Bronchial epithelial cell (primary cell): ENCODE measurements at regions not wholly inside any gene's neighbourhood (a gene's known extent, or its start where the extent isn't known, plus 50 kb on each side); places are given as distances from the start of the nearest gene placed in this dataset.

Experiments
- DNase-seq: peaks from one replicate; pipeline ENCODE4 v3.0.0-alpha.2; 2010; ENCODE audit warnings: low read depth
- FAIRE-seq: peaks from 2 replicates; lab custom pipeline; 2011; peaks lifted over from hg19 to GRCh38; lab: Jason Lieb, UNC
- H3K27me3 ChIP-seq: 2 replicates; pipeline ENCODE4 v1.5.1; 2011; ENCODE audit warnings: low read length; ENCODE audit not compliant: control insufficient read depth, insufficient read depth
- H3K36me3 ChIP-seq: 2 replicates; pipeline ENCODE4 v1.5.1; 2011; ENCODE audit warnings: low read length; ENCODE audit not compliant: control insufficient read depth, insufficient read depth
- H3K4me3 ChIP-seq: 2 replicates; pipeline ENCODE4 v1.5.1; 2011; ENCODE audit warnings: mild to moderate bottlenecking, low read depth, low read length, control low read depth
- CTCF ChIP-seq: IDR thresholded peaks from 2 replicates; pipeline ENCODE4 v1.5.1; 2011; ENCODE audit warnings: mild to moderate bottlenecking, moderate library complexity, low read length, control low read depth, inconsistent platforms; ENCODE audit not compliant: insufficient read depth, severe bottlenecking

DNA sequence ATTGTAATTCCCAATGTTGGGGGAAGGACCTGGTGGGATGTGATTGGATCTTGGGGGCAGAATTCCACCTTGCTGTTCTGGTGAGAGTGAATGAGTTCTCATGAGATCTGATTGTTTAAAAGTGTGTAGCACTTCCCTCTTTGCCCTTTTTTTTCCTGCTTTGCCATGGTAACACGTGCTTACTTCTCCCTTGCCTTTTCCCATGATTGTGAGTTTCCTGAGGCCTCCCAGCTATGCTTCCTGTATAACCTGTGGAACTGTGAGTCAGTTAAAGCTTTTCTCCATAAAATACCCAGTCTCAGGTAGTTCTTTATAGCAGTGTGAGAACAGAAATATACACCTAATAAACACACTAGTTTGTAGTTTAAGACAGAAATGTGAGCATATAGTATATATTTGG, 166.8 kb upstream of the MAGI2 start:
- H3K36me3 ChIP-seq: no peaks in the 10 kb centered on the region
- no peaks in the 10 kb centered on the region for H3K27me3 ChIP-seq
- FAIRE-seq (no peak), DNase-seq (peak; percentile 67)
- H3K4me3 ChIP-seq: no peak overlapping the region
- no peak for TF ChIP-seq CTCF

DNA sequence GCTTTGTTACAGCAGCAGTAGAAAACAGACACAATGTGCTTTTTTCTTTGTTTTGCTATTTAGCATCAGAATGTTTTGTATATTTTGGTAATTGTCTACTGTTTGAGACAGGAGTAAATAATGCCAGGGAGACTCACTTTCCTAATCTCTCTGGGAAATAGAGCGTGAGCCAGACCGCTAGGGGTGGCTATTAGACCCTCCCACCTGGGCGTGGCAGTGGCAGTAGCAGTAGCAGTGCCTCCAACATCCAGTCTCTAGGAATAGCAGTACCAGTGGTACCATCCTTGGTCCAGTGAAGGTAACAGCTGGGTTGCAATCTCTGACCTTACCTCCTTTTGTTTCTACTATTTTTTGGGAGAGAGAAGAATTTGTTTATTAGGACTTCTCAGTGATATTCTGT, 165.7 kb upstream of the MAGI2 start:
- H3K36me3 ChIP-seq: no peaks in the 10 kb centered on the region
- TF ChIP-seq CTCF: no peak
- FAIRE-seq (no peak), DNase-seq (no peak)
- H3K4me3 ChIP-seq: no peak overlapping the region
- H3K27me3 ChIP-seq: no peaks in the 10 kb centered on the region

GRCh38 chr7:79615871-79616640, 162.6 kb upstream of the MAGI2 start:
- Histone ChIP-seq H3K36me3 (no peaks in the 10 kb centered on the region), H3K27me3 (no peaks in the 10 kb centered on the region), H3K4me3 (no peak overlapping the region)
- no peak for TF ChIP-seq CTCF
- FAIRE-seq: no peak
- peak; percentile 12 for DNase-seq

DNA sequence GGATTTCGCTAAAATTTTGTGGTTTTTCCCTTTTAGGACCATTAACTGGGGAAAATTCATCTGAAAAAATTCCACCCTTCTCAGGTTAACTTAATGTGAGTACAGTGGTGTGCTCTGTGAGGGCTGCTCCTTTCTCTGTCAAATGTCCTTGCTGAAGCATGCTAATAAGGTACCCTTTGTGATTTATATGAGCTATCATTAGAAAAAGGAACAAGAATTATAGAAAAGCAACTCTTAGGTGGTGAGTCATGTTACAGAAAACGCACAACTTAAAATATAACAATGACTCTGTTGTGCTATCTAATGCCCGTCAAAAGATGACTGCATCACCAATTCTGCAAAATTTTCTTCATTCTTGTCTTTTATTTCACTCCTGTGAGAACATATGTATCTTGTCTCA, 162.0 kb upstream of the MAGI2 start:
- H3K4me3 ChIP-seq: no peak overlapping the region
- no peak for FAIRE-seq
- DNase-seq: no peak

DNA sequence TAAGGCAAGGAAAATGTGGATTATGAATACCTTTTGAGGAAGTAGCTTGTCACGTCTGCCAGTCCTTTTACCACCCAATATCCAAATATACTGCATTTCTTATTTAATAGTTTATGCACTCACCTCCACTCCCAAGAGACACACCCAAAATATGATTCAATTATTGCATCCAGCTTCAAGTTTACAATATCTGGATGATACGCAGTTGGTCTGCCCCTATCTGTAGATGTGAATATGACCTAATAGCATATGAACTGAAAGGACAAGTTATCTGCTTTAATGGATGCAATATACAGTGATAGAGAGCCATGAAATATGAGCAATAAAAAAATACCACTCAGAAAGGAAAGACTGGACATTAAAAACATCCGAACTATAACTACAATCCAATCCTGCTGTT, 159.4 kb upstream of the MAGI2 start:
- FAIRE-seq: no peak
- DNase-seq: no peak
- Histone ChIP-seq H3K4me3 (no peak overlapping the region), H3K36me3 (no peaks in the 10 kb centered on the region), H3K27me3 (no peaks in the 10 kb centered on the region)
- no peak for TF ChIP-seq CTCF

More for the DNA sequence above, 162.0 kb upstream of the MAGI2 start:
- Histone ChIP-seq H3K36me3 (no peaks in the 10 kb centered on the region), H3K27me3 (no peaks in the 10 kb centered on the region)
- no peak for TF ChIP-seq CTCF

GRCh38 chr7:79612022-79612421, 158.6 kb upstream of the MAGI2 start:
- H3K27me3 ChIP-seq: no peaks in the 10 kb centered on the region
- H3K36me3 ChIP-seq: no peaks in the 10 kb centered on the region
- no peak overlapping the region for H3K4me3 ChIP-seq
- TF ChIP-seq CTCF: no peak
- DNase-seq (no peak), FAIRE-seq (no peak)
